Breast epithelium (tissue), 4 donors: ENCODE measurements at regions not wholly inside any gene's neighbourhood (a gene's known extent, or its start where the extent isn't known, plus 50 kb on each side); places are given as distances from the start of the nearest gene placed in this dataset.
A peak's percentile ranks its signal among the peaks of the same experiment; 100 is the strongest.

Source experiments
- DNase-seq, 2 donors: peaks; one replicate each; pipeline ENCODE4 v3.0.0-alpha.2; 2019; ENCODE audit warnings: low spot score in 2 of 2
- H3K27ac ChIP-seq, 2 donors: fragments of 200-600 bp; sonication (generic) in 1 of 2; one replicate each; pipeline ENCODE4 v1.5.1; 2016 to 2019; ENCODE audit warnings: mild to moderate bottlenecking in 1 of 2
- H3K27me3 ChIP-seq, 2 donors: fragments of 200-600 bp; sonication (generic) in 1 of 2; one replicate each; pipeline versions ENCODE4 v1.5.1 to v1.6.0; 2017 to 2019; ENCODE audit warnings: control low read depth in 1 of 2, mild to moderate bottlenecking in 1 of 2
- H3K36me3 ChIP-seq: fragments of 200-600 bp; one replicate; pipeline ENCODE4 v1.5.1; 2019
- H3K4me1 ChIP-seq, 2 donors: fragments of 200-600 bp; sonication (generic); one replicate each; pipeline ENCODE4 v1.5.1; 2016 to 2019; ENCODE audit warnings: control low read depth in 1 of 2
- H3K4me3 ChIP-seq, 3 donors: fragments of 200-600 bp; sonication (generic); 1 replicate in 2 of 3; 2 replicates in 1 of 3; pipeline ENCODE4 v1.5.1; 2016 to 2019; ENCODE audit warnings: mild to moderate bottlenecking in 3 of 3, moderate library complexity in 2 of 3
- H3K9me3 ChIP-seq, 2 donors: fragments of 200-600 bp; sonication (generic) in 1 of 2; one replicate each; pipeline ENCODE4 v1.5.1; 2016 to 2019; ENCODE audit warnings: control low read depth in 1 of 2
- POLR2A ChIP-seq: fragments of 450-650 bp; IDR thresholded peaks from one replicate; pipeline ENCODE4 v1.6.1; 2016; ENCODE audit warnings: antibody characterized with exemption, mild to moderate bottlenecking, moderate library complexity
- POLR2AphosphoS5 ChIP-seq, 3 donors: sonication (generic); formaldehyde crosslinking; IDR thresholded peaks; one replicate each; pipeline ENCODE4 v1.6.1; 2017; ENCODE audit warnings: antibody characterized with exemption in 3 of 3
- intact Hi-C: fragments of 100-400 bp; cut with DNase I; formaldehyde crosslinking; loops from one replicate; pipeline ENCODE4 v1.15.1; 2023; ENCODE audit warnings: low total_unique reads
- TF ChIP-seq, protein P1 (sequence below), 3 donors: fragments of 450-650 bp; IDR thresholded peaks; one replicate each; pipeline ENCODE4 v1.5.1; 2016 to 2017; ENCODE audit warnings: antibody characterized with exemption in 3 of 3, mild to moderate bottlenecking in 3 of 3, moderate library complexity in 3 of 3

- peaks cover 0 to 7% of the 10 kb centered on the region in 2 donors for H3K9me3 ChIP-seq
- H3K27me3 ChIP-seq: no peaks in the 10 kb centered on the region
- no peak overlapping the region for H3K27ac ChIP-seq
- TF ChIP-seq, protein P1, sequence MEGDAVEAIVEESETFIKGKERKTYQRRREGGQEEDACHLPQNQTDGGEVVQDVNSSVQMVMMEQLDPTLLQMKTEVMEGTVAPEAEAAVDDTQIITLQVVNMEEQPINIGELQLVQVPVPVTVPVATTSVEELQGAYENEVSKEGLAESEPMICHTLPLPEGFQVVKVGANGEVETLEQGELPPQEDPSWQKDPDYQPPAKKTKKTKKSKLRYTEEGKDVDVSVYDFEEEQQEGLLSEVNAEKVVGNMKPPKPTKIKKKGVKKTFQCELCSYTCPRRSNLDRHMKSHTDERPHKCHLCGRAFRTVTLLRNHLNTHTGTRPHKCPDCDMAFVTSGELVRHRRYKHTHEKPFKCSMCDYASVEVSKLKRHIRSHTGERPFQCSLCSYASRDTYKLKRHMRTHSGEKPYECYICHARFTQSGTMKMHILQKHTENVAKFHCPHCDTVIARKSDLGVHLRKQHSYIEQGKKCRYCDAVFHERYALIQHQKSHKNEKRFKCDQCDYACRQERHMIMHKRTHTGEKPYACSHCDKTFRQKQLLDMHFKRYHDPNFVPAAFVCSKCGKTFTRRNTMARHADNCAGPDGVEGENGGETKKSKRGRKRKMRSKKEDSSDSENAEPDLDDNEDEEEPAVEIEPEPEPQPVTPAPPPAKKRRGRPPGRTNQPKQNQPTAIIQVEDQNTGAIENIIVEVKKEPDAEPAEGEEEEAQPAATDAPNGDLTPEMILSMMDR (IDR thresholded peaks at IDR 0.05): no peak
- TF ChIP-seq POLR2A (no peak), POLR2AphosphoS5 (IDR thresholded peaks at IDR 0.05) (no peak)
- intact Hi-C loops: no loop called here
- H3K4me3 ChIP-seq: no peak overlapping the region
- no peaks in the 10 kb centered on the region for H3K4me1 ChIP-seq
- no peaks in the 10 kb centered on the region for H3K36me3 ChIP-seq
- no peak for DNase-seq
Observed at GRCh38 chr6:106802139-106802538, 172.4 kb downstream of the CD24 start.

GRCh38 chr6:106801256-106801655 lies 171.9 kb downstream of the QRSL1 start:
- Histone ChIP-seq H3K4me3 (no peak overlapping the region), H3K4me1 (no peaks in the 10 kb centered on the region), H3K27me3 (no peaks in the 10 kb centered on the region), H3K27ac (no peak overlapping the region), H3K9me3 (no peaks in the 10 kb centered on the region), H3K36me3 (no peaks in the 10 kb centered on the region)
- intact Hi-C loops: no loop called here
- TF ChIP-seq POLR2A (no peak), POLR2AphosphoS5 (IDR thresholded peaks at IDR 0.05) (no peak)
- TF ChIP-seq, protein P1 (IDR thresholded peaks at IDR 0.05): no peak
- no peak for DNase-seq

DNA sequence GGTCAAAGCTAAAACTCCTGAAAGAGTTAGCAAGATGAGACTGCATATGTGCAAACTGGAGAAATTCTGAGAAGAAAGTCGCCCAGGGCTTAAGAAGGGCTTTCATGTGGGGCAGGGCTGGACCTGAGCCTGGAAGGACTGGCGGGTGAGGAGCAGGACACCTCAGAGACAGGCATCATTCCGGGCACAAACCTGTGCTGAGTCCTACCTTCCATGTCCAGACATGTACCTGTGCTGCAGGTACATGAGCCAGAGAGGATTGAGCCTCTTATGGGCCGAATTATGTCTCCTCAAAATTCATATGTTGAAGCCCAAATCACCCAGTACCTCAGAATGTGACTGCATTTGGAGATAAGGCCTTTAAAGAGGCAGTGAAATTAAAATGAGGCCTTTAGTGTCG lies 171.0 kb downstream of the QRSL1 start:
- Histone ChIP-seq H3K4me1 (no peaks in the 10 kb centered on the region), H3K27me3 (no peaks in the 10 kb centered on the region), H3K36me3 (no peaks in the 10 kb centered on the region), H3K9me3 (no peaks in the 10 kb centered on the region), H3K27ac (no peak overlapping the region), H3K4me3 (no peak overlapping the region)
- TF ChIP-seq POLR2A: no peak
- TF ChIP-seq POLR2AphosphoS5 (IDR thresholded peaks at IDR 0.05): no peak
- TF ChIP-seq, protein P1 (IDR thresholded peaks at IDR 0.05): no peak
- no peak for DNase-seq
- intact Hi-C loops: no loop called here

GRCh38 chr6:106799031-106799894 lies 169.9 kb downstream of the QRSL1 start:
- no peak overlapping the region for H3K4me3 ChIP-seq
- intact Hi-C loops: no loop called here
- no peaks in the 10 kb centered on the region for H3K27me3 ChIP-seq
- peak in 1 of 3 donors; percentile 21 for TF ChIP-seq POLR2AphosphoS5 (IDR thresholded peaks at IDR 0.05)
- no peak for TF ChIP-seq POLR2A
- H3K9me3 ChIP-seq: no peaks in the 10 kb centered on the region
- DNase-seq: peak in 1 of 2 donors; percentile 54
- peak overlapping the region; percentile 81 to 86 for H3K27ac ChIP-seq
- no peaks in the 10 kb centered on the region for H3K4me1 ChIP-seq
- H3K36me3 ChIP-seq: no peaks in the 10 kb centered on the region

- no peaks in the 10 kb centered on the region for H3K27me3 ChIP-seq
- H3K27ac ChIP-seq: peak overlapping the region in 1 of 2 donors; percentile 86
- H3K4me3 ChIP-seq: no peak overlapping the region
- no peak for DNase-seq
- peaks cover 0 to 3% of the 10 kb centered on the region in 2 donors for H3K4me1 ChIP-seq
- H3K36me3 ChIP-seq: no peaks in the 10 kb centered on the region
- intact Hi-C loops: no loop called here
- H3K9me3 ChIP-seq: no peaks in the 10 kb centered on the region
- no peak for TF ChIP-seq POLR2A
- no peak for TF ChIP-seq POLR2AphosphoS5 (IDR thresholded peaks at IDR 0.05)
- TF ChIP-seq, protein P1 (IDR thresholded peaks at IDR 0.05): no peak
Observed at GRCh38 chr6:106797186-106797585, 167.8 kb downstream of the QRSL1 start.
